GM23338 (cell line): ENCODE measurements at regions not wholly inside any gene's neighbourhood (a gene's known extent, or its start where the extent isn't known, plus 50 kb on each side); places are given as distances from the start of the nearest gene placed in this dataset.

Experiments used
- CTCF ChIP-seq, 2 experiments: fragments of 200-600 bp in 1 of 2; sonication (generic) in 1 of 2; conservative IDR thresholded peaks; 2 replicates each; pipeline versions ENCODE4 v1.5.1 to v1.6.1; 2016 to 2017; ENCODE audit warnings: antibody characterized with exemption in 2 of 2, low read depth in 2 of 2, mild to moderate bottlenecking in 2 of 2, moderate library complexity in 1 of 2
- JUNB ChIP-seq: IDR thresholded peaks from one replicate; pipeline ENCODE4 v1.6.1; 2016; ENCODE audit warnings: antibody characterized with exemption; ENCODE audit not compliant: unreplicated experiment
- POLR2AphosphoS5 ChIP-seq: IDR thresholded peaks from 2 replicates; pipeline ENCODE4 v1.6.1; 2016; ENCODE audit warnings: antibody characterized with exemption, low read depth

- TF ChIP-seq CTCF (conservative IDR thresholded peaks at IDR 0.05; ENCODE audit: low read depth in 2 of 2) (no peak), JUNB (no peak), POLR2AphosphoS5 (no peak)
These were observed 54.2 kb downstream of the TMEM100 start for GRCh38 chr17:55668312-55668920.
